IMR-90 (cell line): ENCODE measurements at regions not wholly inside any gene's neighbourhood (a gene's known extent, or its start where the extent isn't known, plus 50 kb on each side); places are given as distances from the start of the nearest gene placed in this dataset.

Experiments used
- ATAC-seq: fragments of 200-7000 bp; cut with Tn5 transposase; 2 replicates; pipeline ENCODE4 v1.9.1; 2020; ENCODE audit warnings: low read depth, mild to moderate bottlenecking, moderate library complexity
- BruUV-seq: library from RNA; stranded (reverse); fragments of 400-500 nt; replicated peaks from 2 replicates; lab custom pipeline; 2021; lab: Mats Ljungman, UMichigan
- CTCF ChIA-PET: fragments of 300-600 bp; formaldehyde crosslinking; extraction: SDS; loops from one replicate; lab custom pipeline; 2021; ENCODE audit warnings: antibody characterized with exemption; lab: Yijun Ruan, JAX
- POLR2A ChIA-PET: fragments of 300-600 bp; sonication (Branson Sonifier 250); formaldehyde crosslinking; loops from one replicate; lab custom pipeline; 2022; ENCODE audit warnings: antibody characterized with exemption; ENCODE audit not compliant: unreplicated experiment; lab: Charles Lee
- DNase-seq: peaks from one replicate; pipeline ENCODE4 v3.0.0; 2013
- H2AFZ ChIP-seq: replicated peaks from 2 replicates; pipeline ENCODE3; 2013; ENCODE audit warnings: low read length, mild to moderate bottlenecking; ENCODE audit not compliant: poor library complexity
- H2AK5ac ChIP-seq: 2 replicates; pipeline ENCODE4 v1.6.1; 2013; ENCODE audit warnings: low read depth, low read length, inconsistent platforms
- H2AK9ac ChIP-seq: replicated peaks from 2 replicates; pipeline ENCODE3; 2013; ENCODE audit warnings: mild to moderate bottlenecking, low read depth, low read length, moderate library complexity; ENCODE audit not compliant: poor library complexity
- H2BK120ac ChIP-seq: 2 replicates; pipeline ENCODE4 v1.6.1; 2013; ENCODE audit warnings: low read depth, low read length, inconsistent platforms
- H2BK15ac ChIP-seq: 3 replicates; pipeline ENCODE4 v1.6.1; 2013; ENCODE audit warnings: low read depth, low read length, inconsistent platforms
- H2BK20ac ChIP-seq: 2 replicates; pipeline ENCODE4 v1.6.1; 2013; ENCODE audit warnings: low read depth, mild to moderate bottlenecking, inconsistent platforms, low read length, moderate library complexity
- H2BK5ac ChIP-seq: 2 replicates; pipeline ENCODE4 v1.6.1; 2013; ENCODE audit warnings: mild to moderate bottlenecking, low read depth, low read length, inconsistent platforms; ENCODE audit not compliant: poor library complexity, severe bottlenecking
- H3K14ac ChIP-seq: replicated peaks from 2 replicates; pipeline ENCODE4 v1.6.1; 2013; ENCODE audit warnings: low read depth, low read length, inconsistent platforms
- H3K18ac ChIP-seq: 2 replicates; pipeline ENCODE4 v1.6.1; 2013; ENCODE audit warnings: low read depth, low read length, control low read depth
- H3K23ac ChIP-seq: 2 replicates; pipeline ENCODE4 v1.6.1; 2013; ENCODE audit warnings: low read depth, low read length, inconsistent platforms
- H3K27ac ChIP-seq: 2 replicates; pipeline ENCODE4 v1.5.1; 2013; ENCODE audit warnings: mild to moderate bottlenecking, control low read depth, low read length; ENCODE audit not compliant: insufficient read depth
- H3K27me3 ChIP-seq: 2 replicates; pipeline ENCODE4 v1.6.1; 2013; ENCODE audit warnings: low read length; ENCODE audit not compliant: control insufficient read depth, insufficient read depth
- H3K36me3 ChIP-seq: 2 replicates; pipeline ENCODE4 v1.6.1; 2013; ENCODE audit warnings: low read length, mixed read lengths; ENCODE audit not compliant: control insufficient read depth, insufficient read depth
- H3K4ac ChIP-seq: 2 replicates; pipeline ENCODE4 v1.6.1; 2013; ENCODE audit warnings: low read depth, low read length, inconsistent platforms
- H3K4me1 ChIP-seq: 2 replicates; pipeline ENCODE4 v1.6.1; 2013; ENCODE audit warnings: low read length, mixed read lengths; ENCODE audit not compliant: control insufficient read depth, insufficient read depth
- H3K4me2 ChIP-seq: 2 replicates; pipeline ENCODE4 v1.6.1; 2013; ENCODE audit warnings: low read depth, mild to moderate bottlenecking, control low read depth, low read length, moderate library complexity
- H3K4me3 ChIP-seq: 2 replicates; pipeline ENCODE4 v1.5.1; 2013; ENCODE audit warnings: low read depth, mild to moderate bottlenecking, control low read depth, low read length, moderate library complexity; ENCODE audit not compliant: insufficient read depth
- H3K56ac ChIP-seq: 2 replicates; pipeline ENCODE4 v1.6.1; 2013; ENCODE audit warnings: low read length, inconsistent platforms; ENCODE audit not compliant: insufficient read depth; ENCODE audit errors: extremely low read depth
- H3K79me1 ChIP-seq, 2 experiments: 2 replicates each; pipeline ENCODE4 v1.6.1; 2013; ENCODE audit warnings: low read length in 2 of 2, inconsistent platforms in 1 of 2, low read depth in 1 of 2
- H3K9ac ChIP-seq: 2 replicates; pipeline ENCODE4 v1.6.1; 2013; ENCODE audit warnings: low read depth, low read length, control low read depth
- H3K9me1 ChIP-seq: 2 replicates; pipeline ENCODE4 v1.6.1; 2013; ENCODE audit warnings: low read length, inconsistent platforms; ENCODE audit not compliant: insufficient read depth
- H3K9me3 ChIP-seq: 2 replicates; pipeline ENCODE4 v1.6.1; 2013; ENCODE audit warnings: low read length; ENCODE audit not compliant: control insufficient read depth, insufficient read depth
- H4K20me1 ChIP-seq: 2 replicates; pipeline ENCODE4 v1.6.1; 2013; ENCODE audit warnings: low read length, inconsistent platforms; ENCODE audit not compliant: insufficient read depth
- H4K5ac ChIP-seq: 2 replicates; pipeline ENCODE4 v1.6.1; 2013; ENCODE audit warnings: mild to moderate bottlenecking, low read depth, low read length, control low read depth
- H4K8ac ChIP-seq, 2 experiments: 2 replicates each; pipeline ENCODE4 v1.6.1; 2013; ENCODE audit warnings: low read depth in 2 of 2, low read length in 2 of 2, control low read depth in 1 of 2, inconsistent platforms in 1 of 2
- H4K91ac ChIP-seq: 2 replicates; pipeline ENCODE4 v1.6.1; 2013; ENCODE audit warnings: low read depth, low read length, inconsistent platforms; ENCODE audit not compliant: insufficient read depth
- CEBPB ChIP-seq: IDR thresholded peaks from 2 replicates; pipeline ENCODE4 v1.6.1; 2012; ENCODE audit warnings: low read depth, low read length, improper control_type of control experiment
- MAFK ChIP-seq: IDR thresholded peaks from 2 replicates; pipeline ENCODE4 v1.6.1; 2012; ENCODE audit warnings: low read depth, low read length, improper control_type of control experiment
- WGBS, 2 experiments: methylation state at CpG; one replicate each; pipeline versions ENCODE4 v1.1.5 to v1.1.7; 2013; ENCODE audit warnings: missing lambda C conversion rate in 2 of 2; ENCODE audit not compliant: insufficient read length in 1 of 2; ENCODE audit errors: extremely low coverage in 2 of 2; 5-methylcytosine and 5-hydroxymethylcytosine counted together
- dilution Hi-C: fragments of 300-500 bp; cut with HindIII; formaldehyde crosslinking; loops from one replicate; pipeline ENCODE4 v1.14.3; 2018; ENCODE audit warnings: low sequenced_read_pairs; ENCODE audit not compliant: unreplicated experiment
- in situ Hi-C: fragments of 300-500 bp; cut with MboI; formaldehyde crosslinking; loops from 3 replicates; pipeline ENCODE4 v1.14.3; 2019; ENCODE audit warnings: low sequenced_read_pairs, inconsistent platforms, mixed read lengths
- intact Hi-C: fragments of 100-400 bp; cut with micrococcal nuclease; formaldehyde crosslinking; loops from 2 replicates; pipeline ENCODE4 v1.10.0; 2022

DNA sequence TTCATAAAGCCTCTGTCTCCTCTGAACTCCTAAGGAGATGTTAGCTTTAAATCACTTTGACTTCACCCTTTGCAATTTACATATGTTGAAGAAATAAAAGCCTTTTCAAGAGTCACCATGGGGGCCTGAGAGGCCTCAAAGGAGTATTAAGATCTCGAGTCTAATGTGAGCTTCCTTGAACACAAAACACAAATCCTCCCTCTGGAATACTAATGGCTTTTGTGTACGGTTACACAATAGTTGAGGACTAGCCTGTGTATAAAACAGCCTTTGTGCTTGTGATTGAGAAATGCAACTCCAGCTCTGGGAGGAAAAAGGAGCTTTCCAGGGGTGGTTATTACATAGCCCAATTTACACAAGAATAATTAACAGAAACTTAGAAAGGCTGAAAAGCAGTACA, 1140.2 kb downstream of the CDH11 start:
- H4K20me1 ChIP-seq = no peaks in the 10 kb centered on the region
- no peaks in the 10 kb centered on the region for H3K27me3 ChIP-seq
- TF ChIP-seq CEBPB (0 out of 2 replicates have a peak, but pooled peaks have one; percentile 1), MAFK (no peak)
- BruUV-seq = no TSS peak
- ChIA-PET POLR2A (no interaction called here), CTCF (no interaction called here)
- no peaks in the 10 kb centered on the region for H3K79me1 ChIP-seq
- H2BK120ac ChIP-seq = no peak overlapping the region
- H4K8ac ChIP-seq = no peak overlapping the region
- no peak overlapping the region for H3K56ac ChIP-seq
- dilution Hi-C loops (no loop called here), in situ Hi-C loops (no loop called here), intact Hi-C loops (no loop called here)
- H3K9me3 ChIP-seq = no peaks in the 10 kb centered on the region
- H2AK9ac ChIP-seq = no peak overlapping the region
- no peak overlapping the region for H3K4ac ChIP-seq
- WGBS, 2 experiments = no CpG with 5 or more reads among the region's 2 CpGs
- no peak for DNase-seq
- H3K9me1 ChIP-seq = no peaks in the 10 kb centered on the region
- H3K4me3 ChIP-seq = no peak overlapping the region
- H2BK5ac ChIP-seq = no peak overlapping the region
- H2AFZ ChIP-seq = no peak overlapping the region
- ATAC-seq = no peak
- no peak overlapping the region for H3K27ac ChIP-seq
- no peaks in the 10 kb centered on the region for H3K36me3 ChIP-seq
- no peak overlapping the region for H2BK20ac ChIP-seq
- H2AK5ac ChIP-seq = no peak overlapping the region
- no peak overlapping the region for H3K23ac ChIP-seq
- H4K91ac ChIP-seq = no peak overlapping the region
- no peak overlapping the region for H2BK15ac ChIP-seq
- H3K9ac ChIP-seq = no peak overlapping the region
- no peak overlapping the region for H4K5ac ChIP-seq
- no peak overlapping the region for H3K4me2 ChIP-seq
- H3K18ac ChIP-seq = no peak overlapping the region
- no peak overlapping the region for H3K14ac ChIP-seq
- no peaks in the 10 kb centered on the region for H3K4me1 ChIP-seq
